ENCODE measurements at regions not wholly inside any gene's neighbourhood (a gene's known extent, or its start where the extent isn't known, plus 50 kb on each side); places are given as distances from the start of the nearest gene placed in this dataset.

DNA sequence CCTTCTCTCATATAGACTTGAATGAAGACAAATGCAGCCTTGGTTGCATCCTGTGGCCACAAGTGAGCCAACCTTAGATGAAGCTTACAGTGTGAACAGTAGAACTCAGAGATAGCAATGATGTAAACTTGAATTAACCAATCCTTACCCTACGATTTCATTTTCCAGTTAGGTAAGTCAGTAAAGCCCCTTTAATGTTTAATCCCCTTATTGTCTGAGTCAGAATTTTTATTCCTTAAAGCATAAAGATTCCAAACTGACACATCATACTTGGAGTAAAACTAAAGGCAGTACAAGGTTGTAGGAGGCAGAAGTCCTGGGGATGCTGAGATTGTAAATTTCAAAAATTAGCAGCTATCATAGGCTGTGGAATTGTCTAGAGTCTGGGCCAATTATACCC lies 507.8 kb upstream of the DPH6 start:
- H3K27ac ChIP-seq, result no peak overlapping the region
- H3K9me3 ChIP-seq, result no peaks in the 10 kb centered on the region
- H3K36me3 ChIP-seq, result no peaks in the 10 kb centered on the region
- intact Hi-C loops (cut with DNase I; ENCODE audit: low total_unique reads), result no loop called here
- no peaks in the 10 kb centered on the region for H3K27me3 ChIP-seq
- H3K4me1 ChIP-seq, result no peaks in the 10 kb centered on the region
- no peak overlapping the region for H3K4me3 ChIP-seq
- no peak for DNase-seq
- TF ChIP-seq, protein P1, sequence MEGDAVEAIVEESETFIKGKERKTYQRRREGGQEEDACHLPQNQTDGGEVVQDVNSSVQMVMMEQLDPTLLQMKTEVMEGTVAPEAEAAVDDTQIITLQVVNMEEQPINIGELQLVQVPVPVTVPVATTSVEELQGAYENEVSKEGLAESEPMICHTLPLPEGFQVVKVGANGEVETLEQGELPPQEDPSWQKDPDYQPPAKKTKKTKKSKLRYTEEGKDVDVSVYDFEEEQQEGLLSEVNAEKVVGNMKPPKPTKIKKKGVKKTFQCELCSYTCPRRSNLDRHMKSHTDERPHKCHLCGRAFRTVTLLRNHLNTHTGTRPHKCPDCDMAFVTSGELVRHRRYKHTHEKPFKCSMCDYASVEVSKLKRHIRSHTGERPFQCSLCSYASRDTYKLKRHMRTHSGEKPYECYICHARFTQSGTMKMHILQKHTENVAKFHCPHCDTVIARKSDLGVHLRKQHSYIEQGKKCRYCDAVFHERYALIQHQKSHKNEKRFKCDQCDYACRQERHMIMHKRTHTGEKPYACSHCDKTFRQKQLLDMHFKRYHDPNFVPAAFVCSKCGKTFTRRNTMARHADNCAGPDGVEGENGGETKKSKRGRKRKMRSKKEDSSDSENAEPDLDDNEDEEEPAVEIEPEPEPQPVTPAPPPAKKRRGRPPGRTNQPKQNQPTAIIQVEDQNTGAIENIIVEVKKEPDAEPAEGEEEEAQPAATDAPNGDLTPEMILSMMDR (IDR thresholded peaks at IDR 0.05), result no peak
- TF ChIP-seq POLR2A (IDR thresholded peaks at IDR 0.05), result no peak

GRCh38 chr15:36059596-36059995 lies 513.6 kb upstream of the DPH6 start:
- TF ChIP-seq POLR2A (IDR thresholded peaks at IDR 0.05), result no peak
- TF ChIP-seq, protein P1 (IDR thresholded peaks at IDR 0.05), result no peak
- no peaks in the 10 kb centered on the region for H3K27me3 ChIP-seq
- no peaks in the 10 kb centered on the region for H3K4me1 ChIP-seq
- no peaks in the 10 kb centered on the region for H3K36me3 ChIP-seq
- no peak overlapping the region for H3K4me3 ChIP-seq
- no peaks in the 10 kb centered on the region for H3K9me3 ChIP-seq
- no peak overlapping the region for H3K27ac ChIP-seq
- intact Hi-C loops (cut with DNase I; ENCODE audit: low total_unique reads), result no loop called here
- no peak for DNase-seq

DNA sequence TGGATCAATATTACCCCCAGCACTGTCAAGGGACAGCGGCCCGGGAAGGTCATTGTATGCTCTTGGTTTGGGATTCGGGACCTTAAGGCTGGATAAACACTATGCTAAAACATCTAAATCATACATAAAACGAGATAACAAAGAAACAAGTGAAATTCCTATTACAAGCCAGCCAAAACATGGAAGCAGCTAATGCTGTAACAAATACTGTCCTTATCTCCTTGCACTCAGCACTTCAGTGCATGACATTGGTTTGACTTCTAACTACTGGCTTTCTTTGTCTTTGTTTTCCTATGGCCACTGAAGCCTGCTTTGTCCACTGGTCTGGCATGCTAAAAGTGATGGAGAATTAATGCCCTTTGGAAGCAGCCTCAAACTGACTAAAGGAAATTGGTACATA lies 516.4 kb upstream of the DPH6 start:
- H3K4me1 ChIP-seq, result no peaks in the 10 kb centered on the region
- no peaks in the 10 kb centered on the region for H3K36me3 ChIP-seq
- DNase-seq, result no peak
- H3K27ac ChIP-seq, result no peak overlapping the region
- no peak overlapping the region for H3K4me3 ChIP-seq
- H3K9me3 ChIP-seq, result no peaks in the 10 kb centered on the region
- H3K27me3 ChIP-seq, result no peaks in the 10 kb centered on the region
- TF ChIP-seq, protein P1 (IDR thresholded peaks at IDR 0.05), result no peak
- no peak for TF ChIP-seq POLR2A (IDR thresholded peaks at IDR 0.05)
- intact Hi-C loops (cut with DNase I; ENCODE audit: low total_unique reads), result no loop called here

GRCh38 chr15:36066757-36067156 lies 512.7 kb upstream of the CDIN1 start:
- intact Hi-C loops (cut with DNase I; ENCODE audit: low total_unique reads), result no loop called here
- Histone ChIP-seq H3K4me1 (no peaks in the 10 kb centered on the region), H3K9me3 (no peaks in the 10 kb centered on the region), H3K36me3 (no peaks in the 10 kb centered on the region), H3K27ac (no peak overlapping the region), H3K4me3 (no peak overlapping the region), H3K27me3 (no peaks in the 10 kb centered on the region)
- DNase-seq, result no peak
- TF ChIP-seq, protein P1 (IDR thresholded peaks at IDR 0.05), result no peak
- TF ChIP-seq POLR2A (IDR thresholded peaks at IDR 0.05), result no peak

- Histone ChIP-seq H3K4me1 (no peaks in the 10 kb centered on the region), H3K4me3 (no peak overlapping the region), H3K36me3 (no peaks in the 10 kb centered on the region), H3K9me3 (no peaks in the 10 kb centered on the region), H3K27ac (no peak overlapping the region), H3K27me3 (no peaks in the 10 kb centered on the region)
- DNase-seq, result no peak
- TF ChIP-seq POLR2A (IDR thresholded peaks at IDR 0.05), result no peak
- TF ChIP-seq, protein P1 (IDR thresholded peaks at IDR 0.05), result no peak
- intact Hi-C loops (cut with DNase I; ENCODE audit: low total_unique reads), result no loop called here
Observed at GRCh38 chr15:36067483-36068274, 511.7 kb upstream of the CDIN1 start.
